NT2/D1 (cell line): ENCODE measurements at regions not wholly inside any gene's neighbourhood (a gene's known extent, or its start where the extent isn't known, plus 50 kb on each side); places are given as distances from the start of the nearest gene placed in this dataset.

Experiments
- SUZ12 ChIP-seq: IDR thresholded peaks from 2 replicates; pipeline ENCODE4 v1.6.1; 2011; ENCODE audit not compliant: insufficient read length, insufficient read depth; ENCODE audit errors: extremely low read depth
- YY1 ChIP-seq: IDR thresholded peaks from 2 replicates; pipeline ENCODE4 v1.6.1; 2011; ENCODE audit not compliant: insufficient read length, insufficient read depth

DNA sequence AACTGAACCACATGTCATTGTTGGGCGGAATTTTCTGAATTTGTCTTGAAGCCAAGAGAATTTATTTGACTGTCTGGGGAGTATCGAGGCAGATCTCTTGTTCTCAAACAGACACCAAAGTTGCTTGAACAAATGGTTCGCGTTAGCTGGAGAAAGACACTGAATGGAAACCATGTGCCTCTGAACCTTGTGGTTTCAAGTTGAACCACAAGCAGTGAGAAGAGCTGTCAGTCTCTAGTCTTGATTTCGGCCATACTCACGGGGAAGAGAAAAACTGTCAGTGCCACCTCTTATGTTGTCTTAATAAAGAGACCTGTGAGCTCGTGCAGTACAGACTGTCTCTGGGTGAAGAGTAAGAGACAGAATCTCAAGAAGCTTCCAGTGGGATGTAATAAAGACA, 886.5 kb upstream of the SOX9 start:
- TF ChIP-seq YY1 (no peak), SUZ12 (no peak)
